ENCODE measurements at regions not wholly inside any gene's neighbourhood (a gene's known extent, or its start where the extent isn't known, plus 50 kb on each side); places are given as distances from the start of the nearest gene placed in this dataset.

- TF ChIP-seq POLR2A (IDR thresholded peaks at IDR 0.05): no peak
- TF ChIP-seq CTCF (IDR thresholded peaks at IDR 0.05): no peak
Observed at GRCh38 chr13:89916551-89916950, 1430.9 kb upstream of the MIR17HG start.

All from thyroid gland (tissue), 4 donors.